HG03457 (cell line): ENCODE measurements at regions not wholly inside any gene's neighbourhood (a gene's known extent, or its start where the extent isn't known, plus 50 kb on each side); places are given as distances from the start of the nearest gene placed in this dataset.
"Not testable (repeated sequence)": the region's sequence is repeated elsewhere in the genome, so short reads cannot be mapped to it uniquely, and the experiment has no call there.

Experiments used
- ATAC-seq: cut with Tn5 transposase; IDR thresholded peaks from one replicate; pipeline ENCODE4 v1.9.1; 2021; ENCODE audit warnings: moderate number of reproducible peaks; ENCODE audit not compliant: unreplicated experiment

- ATAC-seq: no peak
Observed at GRCh38 chr4:75194180-75194579, 261.3 kb downstream of the PARM1 start.

DNA sequence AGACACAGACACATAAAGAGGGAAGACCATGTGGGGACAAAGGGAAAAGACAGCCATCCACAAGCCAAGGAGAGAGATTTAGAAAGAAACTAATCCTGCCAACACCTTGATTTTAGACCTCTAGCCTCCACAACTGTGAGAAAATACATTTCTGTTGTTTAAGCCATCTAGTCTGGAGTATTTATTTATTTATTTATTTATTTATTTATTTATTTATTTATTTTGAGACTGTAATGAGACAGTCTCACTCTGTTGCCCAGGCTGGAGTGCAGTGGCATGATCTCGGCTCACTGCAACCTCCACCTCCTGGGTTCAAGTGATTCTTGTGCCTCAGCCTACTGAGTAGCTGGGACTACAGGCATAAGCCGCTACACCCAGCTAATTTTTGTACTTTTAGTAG lies 259.3 kb downstream of the PARM1 start:
- ATAC-seq: not testable (repeated sequence)

- ATAC-seq: no peak
Observed at GRCh38 chr4:75189711-75190335, 256.9 kb downstream of the PARM1 start.

DNA sequence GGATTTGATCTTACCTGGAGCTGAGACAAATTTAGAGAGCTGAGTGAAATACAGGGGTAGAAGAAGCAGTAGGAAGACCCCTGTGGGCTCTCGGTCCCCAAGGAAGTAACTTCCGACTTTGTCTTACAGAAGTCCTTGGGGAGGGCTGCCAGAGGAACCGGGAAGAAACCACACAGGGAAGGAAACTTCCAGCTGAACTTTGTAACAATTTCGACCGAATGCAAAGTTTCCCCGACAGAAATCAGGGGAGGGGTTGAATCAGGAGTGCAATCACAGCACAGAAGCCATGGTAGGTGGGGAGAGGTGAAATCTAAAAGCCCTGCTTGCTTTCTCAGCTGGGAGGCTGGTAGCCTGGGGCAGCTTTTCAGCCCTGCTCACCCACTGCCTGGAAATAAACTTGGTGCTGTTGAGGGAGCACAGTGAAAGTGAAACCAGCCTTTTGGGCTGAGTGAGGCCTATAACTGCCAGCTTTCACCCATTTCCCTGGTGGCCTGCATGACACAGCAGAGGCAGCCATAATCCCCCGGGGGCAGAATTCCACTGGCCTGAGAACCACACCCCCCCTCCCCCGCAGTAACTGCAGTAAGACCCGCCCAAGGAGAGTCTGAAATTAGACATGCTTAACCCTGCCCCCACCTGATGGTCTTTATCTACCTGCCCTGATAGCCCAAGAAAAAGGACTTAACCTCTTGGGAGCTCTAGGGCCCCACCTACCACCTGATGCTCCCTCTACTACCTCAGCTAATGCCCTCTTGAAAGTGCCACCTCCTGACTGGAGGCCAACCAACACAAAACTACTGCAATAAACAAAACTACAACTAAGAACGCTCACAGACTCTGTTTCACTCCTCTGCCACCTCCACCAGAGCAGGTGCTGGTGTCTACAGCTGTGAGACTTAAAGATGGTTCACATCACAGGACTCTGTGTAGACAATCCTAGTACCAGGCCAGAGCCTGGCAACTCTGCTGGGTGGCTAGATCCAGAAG lies 248.2 kb downstream of the PARM1 start:
- ATAC-seq: peak; percentile 75

- ATAC-seq: no peak
Observed at GRCh38 chr4:75180217-75180616, 247.3 kb downstream of the PARM1 start.

- ATAC-seq: no peak
Observed at GRCh38 chr4:75179510-75179909, 246.6 kb downstream of the PARM1 start.

GRCh38 chr4:75172551-75172950 lies 239.6 kb downstream of the PARM1 start:
- no peak for ATAC-seq

GRCh38 chr4:75169427-75169826 lies 236.5 kb downstream of the PARM1 start:
- ATAC-seq: no peak

DNA sequence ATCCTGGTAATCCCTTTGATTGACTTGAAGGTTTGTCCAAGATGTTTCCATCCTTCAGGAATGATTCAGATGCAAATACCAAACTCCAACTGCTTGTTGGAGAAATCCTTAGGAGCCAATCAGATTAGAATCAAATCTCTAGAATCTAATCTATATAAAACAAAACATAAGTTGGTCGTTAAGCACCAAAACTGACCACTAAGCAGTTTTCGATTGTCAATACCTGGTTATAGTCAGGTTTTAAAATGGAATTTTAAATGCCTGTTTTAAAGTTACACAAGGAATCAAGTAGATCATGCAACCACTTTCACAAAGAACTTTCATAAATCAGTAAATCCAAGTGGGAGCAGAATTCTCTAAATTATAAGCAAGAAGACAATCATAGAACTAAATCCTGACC lies 236.1 kb downstream of the PARM1 start:
- ATAC-seq: no peak

- no peak for ATAC-seq
Observed at GRCh38 chr4:75168548-75168947, 235.6 kb downstream of the PARM1 start.

DNA sequence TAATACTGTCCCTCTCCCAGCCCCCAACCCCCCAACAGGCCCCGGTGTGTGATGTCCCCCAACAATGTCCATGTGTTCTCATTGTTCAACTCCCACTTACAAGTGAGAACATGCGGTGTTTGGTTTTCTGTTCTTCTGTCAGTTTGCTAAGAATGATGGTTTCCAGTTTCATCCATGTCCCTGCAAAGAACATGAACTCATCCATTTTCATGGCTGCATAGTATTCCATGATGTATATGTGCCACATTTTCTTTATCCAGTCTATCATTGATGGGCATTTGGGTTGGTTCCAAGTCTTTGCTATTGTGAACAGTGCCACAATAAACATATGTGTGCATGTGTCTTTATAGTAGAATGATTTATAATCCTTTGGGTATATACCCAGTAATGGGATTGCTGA lies 232.2 kb downstream of the PARM1 start:
- not testable (repeated sequence) for ATAC-seq

DNA sequence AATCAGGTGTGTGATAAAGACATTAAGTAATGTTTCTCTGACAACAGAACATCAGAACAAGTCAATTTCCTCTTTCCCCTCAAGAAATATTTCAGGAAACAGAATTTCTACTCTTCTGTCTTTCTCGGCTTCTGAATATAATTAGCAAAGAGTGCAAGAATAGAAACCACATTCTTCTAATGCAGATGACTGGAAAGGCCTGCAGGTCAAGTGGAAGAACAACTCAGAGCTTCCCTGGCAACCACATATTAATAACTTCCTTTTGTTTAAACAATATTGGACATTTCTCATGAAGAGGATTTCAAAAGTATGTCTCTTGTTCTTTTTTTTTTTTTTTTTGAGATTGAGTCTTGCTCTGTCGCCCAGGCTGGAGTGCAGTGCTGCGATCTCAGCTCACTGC lies 225.5 kb downstream of the PARM1 start:
- no peak for ATAC-seq

GRCh38 chr4:75154994-75155393 lies 222.1 kb downstream of the PARM1 start:
- no peak for ATAC-seq

DNA sequence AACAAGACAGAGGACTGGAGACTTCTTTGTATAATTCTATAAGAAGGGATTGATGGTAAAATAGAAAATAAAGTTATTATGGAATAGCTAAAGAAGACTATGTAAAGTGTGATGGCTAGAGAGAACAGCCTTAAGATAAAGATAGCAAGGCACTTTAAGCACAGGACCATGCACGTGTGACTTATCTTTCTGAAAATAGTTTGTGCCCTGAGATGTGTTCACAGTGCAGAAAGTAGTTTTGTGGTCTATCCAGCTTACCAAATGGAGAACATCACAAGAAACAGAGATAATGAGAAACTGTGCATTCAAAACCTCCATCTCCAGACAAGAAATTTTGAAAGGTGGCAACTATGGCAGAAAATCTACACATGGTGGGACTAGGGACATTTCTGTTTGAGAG lies 213.3 kb downstream of the PARM1 start:
- ATAC-seq: no peak

DNA sequence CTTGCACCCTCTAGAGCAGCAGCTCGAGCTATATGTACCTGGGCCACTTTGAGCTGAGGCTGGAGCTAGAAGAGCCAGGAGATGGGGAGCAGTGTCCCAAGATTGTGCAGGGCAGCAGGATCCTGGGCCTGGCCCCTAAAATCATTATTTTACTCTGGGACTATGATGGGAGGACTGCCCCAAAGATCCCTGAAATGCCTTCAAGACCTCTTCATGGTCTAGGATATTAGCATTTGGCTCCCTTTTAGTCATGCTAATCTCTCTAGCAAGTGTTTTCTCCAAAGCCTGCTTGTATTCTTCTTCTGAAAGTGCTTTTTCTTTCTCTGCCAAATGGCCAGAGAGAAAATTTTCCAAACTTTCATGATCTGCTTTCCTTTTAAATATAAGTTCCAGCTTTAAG lies 211.6 kb downstream of the PARM1 start:
- no peak for ATAC-seq

DNA sequence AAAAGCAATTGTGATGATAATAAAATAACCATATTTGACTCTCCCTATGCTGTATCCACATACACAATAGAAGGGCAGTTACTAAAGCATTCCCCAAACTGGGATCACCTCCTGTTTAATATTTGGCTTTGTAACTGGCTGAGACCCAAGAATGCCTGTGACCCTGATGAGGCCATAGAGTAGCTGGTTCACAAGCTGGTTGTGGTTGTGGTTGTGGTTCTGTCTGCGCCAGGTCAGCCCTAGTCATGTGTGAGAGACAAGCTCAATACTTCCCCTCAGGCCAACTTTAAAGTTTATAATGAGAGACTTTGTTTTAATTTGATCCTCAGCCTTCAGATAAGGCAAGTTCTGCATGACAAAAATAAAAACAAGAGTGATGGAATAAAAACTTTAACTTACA lies 209.9 kb downstream of the PARM1 start:
- no peak for ATAC-seq

DNA sequence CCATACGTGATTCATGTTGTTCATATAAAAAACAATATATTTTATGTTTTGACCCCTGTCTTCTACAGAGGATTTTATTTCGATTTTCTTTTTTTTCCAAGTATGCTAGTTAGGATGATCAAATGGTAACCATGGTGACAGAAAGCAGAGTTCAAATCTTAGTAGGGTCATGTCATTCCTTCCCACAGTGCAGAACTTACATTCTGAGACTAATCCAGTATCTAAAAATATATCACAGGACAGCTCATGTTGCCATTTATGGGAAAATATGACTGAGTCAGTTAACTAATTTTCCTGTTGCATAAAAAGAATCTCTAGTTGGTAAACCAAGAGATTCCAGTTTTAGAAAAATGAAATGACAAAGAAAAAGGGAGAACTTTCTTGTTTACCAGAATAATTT lies 209.5 kb downstream of the PARM1 start:
- ATAC-seq: no peak

GRCh38 chr4:75141162-75141561 lies 208.2 kb downstream of the PARM1 start:
- no peak for ATAC-seq

- no peak for ATAC-seq
Observed at GRCh38 chr4:75137302-75137701, 204.4 kb downstream of the PARM1 start.

DNA sequence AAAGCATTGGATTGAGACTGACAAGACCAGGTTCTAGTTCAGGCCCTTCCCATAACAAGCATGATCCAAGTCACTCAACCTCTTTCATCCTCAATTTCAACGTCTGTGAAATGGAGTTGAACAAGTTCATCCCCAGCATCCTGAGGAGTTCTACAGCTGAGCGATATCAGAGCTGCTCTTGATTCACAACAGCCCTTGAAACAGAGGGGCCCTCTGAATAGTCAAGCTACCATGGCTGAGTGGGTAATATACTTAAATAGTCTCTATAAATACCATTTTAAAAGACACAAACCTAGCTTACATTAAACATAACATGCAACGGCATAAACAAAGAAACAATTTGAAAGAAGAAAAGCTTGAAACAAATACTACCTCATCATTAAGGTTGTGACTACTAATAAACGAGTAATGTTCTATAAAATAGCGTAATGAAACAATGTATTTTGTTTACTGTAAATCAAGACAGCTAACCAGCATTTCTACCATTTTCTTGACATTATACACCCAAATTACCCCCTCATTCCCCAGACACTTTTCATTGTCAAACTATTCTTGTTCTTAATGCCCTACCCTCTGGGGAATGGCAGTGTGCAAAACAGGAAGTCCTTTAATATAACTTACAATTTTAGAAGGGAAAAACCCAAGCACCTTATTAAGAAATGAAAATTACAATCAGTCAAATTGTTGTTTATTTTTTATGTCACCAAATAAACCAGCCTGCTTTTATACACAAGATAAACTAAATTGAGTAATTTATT lies 202.3 kb downstream of the PARM1 start:
- no peak for ATAC-seq

DNA sequence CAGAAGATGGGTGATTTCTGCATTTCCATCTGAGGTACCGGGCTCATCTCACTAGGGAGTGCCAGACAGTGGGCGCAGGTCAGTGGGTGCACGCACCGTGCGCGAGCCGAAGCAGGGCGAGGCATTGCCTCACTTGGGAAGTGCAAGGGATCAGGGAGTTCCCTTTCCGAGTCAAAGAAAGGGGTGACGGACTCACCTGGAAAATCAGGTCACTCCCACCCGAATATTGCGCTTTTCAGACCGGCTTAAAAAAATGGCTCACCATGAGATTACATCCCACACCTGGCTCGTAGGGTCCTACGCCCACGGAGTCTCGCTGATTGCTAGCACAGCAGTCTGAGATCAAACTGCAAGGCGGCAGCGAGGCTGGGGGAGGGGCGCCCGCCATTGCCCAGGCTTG lies 194.0 kb downstream of the PARM1 start:
- ATAC-seq: not testable (repeated sequence)

- ATAC-seq: no peak
Observed at GRCh38 chr4:75126058-75126457, 193.1 kb downstream of the PARM1 start.
